Keratinocyte (primary cell): ENCODE measurements at regions not wholly inside any gene's neighbourhood (a gene's known extent, or its start where the extent isn't known, plus 50 kb on each side); places are given as distances from the start of the nearest gene placed in this dataset.

Experiments
- DNase-seq: peaks from one replicate; pipeline ENCODE4 v3.0.0-alpha.2; 2011; ENCODE audit warnings: low read depth, missing footprints, low spot score
- FAIRE-seq: peaks from 2 replicates; lab custom pipeline; 2011; peaks lifted over from hg19 to GRCh38; lab: Jason Lieb, UNC
- H2AFZ ChIP-seq: 2 replicates; pipeline ENCODE4 v1.6.0; 2012; ENCODE audit warnings: low read length, control low read depth, inconsistent platforms; ENCODE audit not compliant: control insufficient read depth
- H3K27ac ChIP-seq: 2 replicates; pipeline ENCODE4 v1.5.1; 2011; ENCODE audit warnings: low read length; ENCODE audit not compliant: control insufficient read depth, insufficient read depth
- H3K27me3 ChIP-seq: 3 replicates; pipeline ENCODE4 v1.6.0; 2011; ENCODE audit warnings: low read length; ENCODE audit not compliant: control insufficient read depth, insufficient read depth; ENCODE audit errors: extremely low read depth
- H3K36me3 ChIP-seq, 2 experiments: 2 replicates in 1 of 2; 3 replicates in 1 of 2; pipeline ENCODE4 v1.5.1; 2011; ENCODE audit warnings: low read length in 2 of 2, mild to moderate bottlenecking in 1 of 2; ENCODE audit not compliant: control insufficient read depth in 2 of 2, insufficient read depth in 2 of 2; ENCODE audit errors: extremely low read depth in 1 of 2
- H3K4me1 ChIP-seq: 3 replicates; pipeline ENCODE4 v1.5.1; 2011; ENCODE audit warnings: low read length; ENCODE audit not compliant: control insufficient read depth, insufficient read depth; ENCODE audit errors: extremely low read depth
- H3K4me2 ChIP-seq: 3 replicates; pipeline ENCODE4 v1.6.0; 2011; ENCODE audit warnings: low read depth, low read length; ENCODE audit not compliant: control insufficient read depth, insufficient read depth; ENCODE audit errors: extremely low read depth
- H3K4me3 ChIP-seq, 3 experiments: fragments of 200-600 bp in 1 of 3; sonication (generic) in 1 of 3; 2 replicates in 2 of 3; 3 replicates in 1 of 3; pipeline ENCODE4 v1.5.1; 2011 to 2016; ENCODE audit warnings: low read length in 3 of 3, mild to moderate bottlenecking in 3 of 3, control low read depth in 2 of 3, inconsistent platforms in 1 of 3, low read depth in 1 of 3, mixed read lengths in 1 of 3, mixed run types in 1 of 3, moderate library complexity in 1 of 3; ENCODE audit not compliant: control insufficient read depth in 2 of 3, insufficient read depth in 2 of 3; ENCODE audit errors: extremely low read depth in 1 of 3
- H3K79me2 ChIP-seq: 2 replicates; pipeline ENCODE4 v1.6.0; 2012; ENCODE audit warnings: low read length; ENCODE audit not compliant: control insufficient read depth, insufficient read depth
- H3K9ac ChIP-seq: 3 replicates; pipeline ENCODE4 v1.6.0; 2011; ENCODE audit warnings: low read length; ENCODE audit not compliant: control insufficient read depth, insufficient read depth; ENCODE audit errors: extremely low read depth
- H3K9me1 ChIP-seq: 3 replicates; pipeline ENCODE4 v1.6.0; 2011; ENCODE audit warnings: low read length; ENCODE audit not compliant: control insufficient read depth, insufficient read depth; ENCODE audit errors: extremely low read depth
- H3K9me3 ChIP-seq: 2 replicates; pipeline ENCODE4 v1.5.1; 2012; ENCODE audit warnings: low read depth, low read length; ENCODE audit not compliant: control insufficient read depth
- H4K20me1 ChIP-seq: 3 replicates; pipeline ENCODE4 v1.6.0; 2011; ENCODE audit warnings: low read length; ENCODE audit not compliant: control insufficient read depth, insufficient read depth; ENCODE audit errors: extremely low read depth
- EZH2 ChIP-seq: IDR thresholded peaks from one replicate; pipeline ENCODE4 v1.6.1; 2012; ENCODE audit warnings: inconsistent platforms, mild to moderate bottlenecking, low read length, moderate library complexity
- dilution Hi-C: fragments of 300-500 bp; cut with MboI; formaldehyde crosslinking; loops from one replicate; pipeline ENCODE4 v1.7.0; 2020; ENCODE audit warnings: low sequenced_read_pairs; ENCODE audit not compliant: extremely low pct_ligation_motif_present
- TF ChIP-seq, protein P1 (sequence below), 3 experiments: IDR thresholded peaks in 1 of 3; conservative IDR thresholded peaks in 1 of 3; optimal IDR thresholded peaks in 1 of 3; 2 replicates in 2 of 3; 3 replicates in 1 of 3; pipeline versions ENCODE3 to v1.5.1; 2011; ENCODE audit warnings: low read length in 3 of 3, mild to moderate bottlenecking in 3 of 3, moderate library complexity in 2 of 3, control low read depth in 1 of 3, inconsistent platforms in 1 of 3; ENCODE audit not compliant: insufficient read depth in 2 of 3; ENCODE audit errors: extremely low read depth in 1 of 3

DNA sequence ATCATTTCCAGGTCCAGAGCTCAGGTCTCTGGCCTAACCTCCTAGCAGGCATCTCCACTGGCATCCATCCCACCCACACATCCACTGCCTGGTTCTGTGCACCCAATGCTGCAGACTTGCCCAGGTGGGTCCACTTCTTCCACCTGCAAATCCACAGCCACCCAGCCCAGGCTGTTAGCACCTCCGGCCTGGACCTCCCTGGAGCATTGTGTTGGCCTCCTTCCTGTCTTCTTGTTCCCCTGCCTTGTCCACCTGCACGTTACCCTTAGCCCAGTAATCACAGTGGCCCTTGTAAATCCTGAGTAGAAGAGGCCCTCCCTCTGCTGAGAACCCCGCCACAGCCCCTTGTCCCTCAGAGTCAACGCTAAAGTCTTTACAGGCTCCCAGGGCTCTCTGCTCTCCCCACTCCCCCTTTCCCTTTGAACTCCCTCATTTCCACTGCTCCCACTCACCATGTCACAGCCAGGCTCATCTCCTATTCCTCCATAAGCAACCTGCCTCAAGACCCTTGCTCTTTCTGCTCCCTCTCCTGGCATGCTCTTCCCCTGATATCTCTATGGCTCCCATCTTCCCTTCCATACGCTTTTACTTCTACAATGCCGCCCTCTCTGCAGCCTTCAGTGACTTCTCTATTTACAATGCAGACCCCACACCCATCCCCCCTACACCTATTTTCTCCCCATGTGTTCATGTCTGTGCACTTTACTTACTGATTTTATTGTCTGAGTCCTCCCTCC lies 288.8 kb downstream of the FOXL1 start:
- FAIRE-seq (no peak), DNase-seq (no peak)
- H3K4me2 ChIP-seq = no peak overlapping the region
- TF ChIP-seq, protein P1, sequence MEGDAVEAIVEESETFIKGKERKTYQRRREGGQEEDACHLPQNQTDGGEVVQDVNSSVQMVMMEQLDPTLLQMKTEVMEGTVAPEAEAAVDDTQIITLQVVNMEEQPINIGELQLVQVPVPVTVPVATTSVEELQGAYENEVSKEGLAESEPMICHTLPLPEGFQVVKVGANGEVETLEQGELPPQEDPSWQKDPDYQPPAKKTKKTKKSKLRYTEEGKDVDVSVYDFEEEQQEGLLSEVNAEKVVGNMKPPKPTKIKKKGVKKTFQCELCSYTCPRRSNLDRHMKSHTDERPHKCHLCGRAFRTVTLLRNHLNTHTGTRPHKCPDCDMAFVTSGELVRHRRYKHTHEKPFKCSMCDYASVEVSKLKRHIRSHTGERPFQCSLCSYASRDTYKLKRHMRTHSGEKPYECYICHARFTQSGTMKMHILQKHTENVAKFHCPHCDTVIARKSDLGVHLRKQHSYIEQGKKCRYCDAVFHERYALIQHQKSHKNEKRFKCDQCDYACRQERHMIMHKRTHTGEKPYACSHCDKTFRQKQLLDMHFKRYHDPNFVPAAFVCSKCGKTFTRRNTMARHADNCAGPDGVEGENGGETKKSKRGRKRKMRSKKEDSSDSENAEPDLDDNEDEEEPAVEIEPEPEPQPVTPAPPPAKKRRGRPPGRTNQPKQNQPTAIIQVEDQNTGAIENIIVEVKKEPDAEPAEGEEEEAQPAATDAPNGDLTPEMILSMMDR (optimal IDR thresholded peaks at IDR 0.05 in 1 of 3, IDR thresholded peaks at IDR 0.05 in 1 of 3, conservative IDR thresholded peaks at IDR 0.05 in 1 of 3; ENCODE audit: extremely low read depth in 1 of 3, insufficient read depth in 2 of 3, low read length in 3 of 3) = no peak
- TF ChIP-seq EZH2 = no peak
- H3K27ac ChIP-seq = no peak overlapping the region
- no peaks in the 10 kb centered on the region for H3K79me2 ChIP-seq
- no peaks in the 10 kb centered on the region for H3K36me3 ChIP-seq
- dilution Hi-C loops = no loop called here
- no peaks in the 10 kb centered on the region for H3K9me1 ChIP-seq
- H3K27me3 ChIP-seq = peaks cover 16% of the 10 kb centered on the region
- H2AFZ ChIP-seq = no peak overlapping the region
- no peak overlapping the region for H3K9ac ChIP-seq
- no peaks in the 10 kb centered on the region for H3K4me1 ChIP-seq
- H3K4me3 ChIP-seq = no peak overlapping the region
- peaks cover 2% of the 10 kb centered on the region for H3K9me3 ChIP-seq
- H4K20me1 ChIP-seq = no peaks in the 10 kb centered on the region

DNA sequence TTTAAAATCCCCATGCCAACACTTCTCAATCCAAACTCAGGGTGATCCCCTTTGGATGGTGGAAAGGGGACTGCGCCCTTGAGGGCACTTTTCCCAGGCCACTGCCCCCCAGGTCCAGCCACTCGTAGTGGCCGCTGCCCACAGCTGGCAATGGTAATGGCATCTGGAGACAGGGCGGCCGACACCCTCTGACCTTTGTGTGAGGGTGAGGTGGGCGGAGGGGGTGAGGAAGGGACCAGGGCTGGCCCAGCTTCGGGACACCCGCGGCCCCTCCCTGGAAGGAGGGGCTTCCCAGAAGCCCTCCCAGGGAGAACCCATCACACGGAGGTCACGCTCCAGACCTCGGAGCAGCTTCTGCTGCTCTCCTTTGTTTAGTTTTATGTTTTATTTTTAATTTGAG lies 289.7 kb downstream of the FOXL1 start:
- dilution Hi-C loops = no loop called here
- Histone ChIP-seq H4K20me1 (no peaks in the 10 kb centered on the region), H3K4me1 (no peaks in the 10 kb centered on the region), H2AFZ (no peak overlapping the region), H3K9ac (no peak overlapping the region), H3K9me3 (peaks cover 2% of the 10 kb centered on the region), H3K36me3 (no peaks in the 10 kb centered on the region), H3K4me2 (no peak overlapping the region), H3K79me2 (no peaks in the 10 kb centered on the region), H3K27me3 (peaks cover 14% of the 10 kb centered on the region), H3K27ac (no peak overlapping the region), H3K9me1 (no peaks in the 10 kb centered on the region), H3K4me3 (no peak overlapping the region)
- DNase-seq (no peak), FAIRE-seq (no peak)
- TF ChIP-seq, protein P1 (optimal IDR thresholded peaks at IDR 0.05 in 1 of 3, IDR thresholded peaks at IDR 0.05 in 1 of 3, conservative IDR thresholded peaks at IDR 0.05 in 1 of 3; ENCODE audit: extremely low read depth in 1 of 3, insufficient read depth in 2 of 3, low read length in 3 of 3) = no peak
- no peak for TF ChIP-seq EZH2
